ENCODE measurements at regions not wholly inside any gene's neighbourhood (a gene's known extent, or its start where the extent isn't known, plus 50 kb on each side); places are given as distances from the start of the nearest gene placed in this dataset.

DNA sequence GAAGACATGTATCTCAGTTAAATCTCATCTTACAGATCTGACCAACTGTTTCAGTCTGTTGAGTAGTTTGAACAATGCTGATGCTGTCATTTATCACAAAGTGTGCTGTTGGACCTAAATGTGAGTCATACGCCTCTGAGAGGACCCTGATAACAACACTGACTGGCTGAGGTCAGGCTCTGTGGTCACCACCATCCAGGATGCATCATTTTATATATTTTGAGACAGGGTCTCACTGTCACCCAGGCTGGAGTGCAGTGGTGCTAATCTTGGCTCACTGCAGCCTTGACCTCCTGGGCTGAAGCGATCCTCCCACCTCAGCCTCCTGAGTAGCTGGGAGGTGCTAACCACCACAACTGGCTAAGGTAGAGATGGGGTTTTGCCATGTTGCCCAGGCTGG, 181.0 kb upstream of the RGS6 start (continued):
- TF ChIP-seq, protein P1, sequence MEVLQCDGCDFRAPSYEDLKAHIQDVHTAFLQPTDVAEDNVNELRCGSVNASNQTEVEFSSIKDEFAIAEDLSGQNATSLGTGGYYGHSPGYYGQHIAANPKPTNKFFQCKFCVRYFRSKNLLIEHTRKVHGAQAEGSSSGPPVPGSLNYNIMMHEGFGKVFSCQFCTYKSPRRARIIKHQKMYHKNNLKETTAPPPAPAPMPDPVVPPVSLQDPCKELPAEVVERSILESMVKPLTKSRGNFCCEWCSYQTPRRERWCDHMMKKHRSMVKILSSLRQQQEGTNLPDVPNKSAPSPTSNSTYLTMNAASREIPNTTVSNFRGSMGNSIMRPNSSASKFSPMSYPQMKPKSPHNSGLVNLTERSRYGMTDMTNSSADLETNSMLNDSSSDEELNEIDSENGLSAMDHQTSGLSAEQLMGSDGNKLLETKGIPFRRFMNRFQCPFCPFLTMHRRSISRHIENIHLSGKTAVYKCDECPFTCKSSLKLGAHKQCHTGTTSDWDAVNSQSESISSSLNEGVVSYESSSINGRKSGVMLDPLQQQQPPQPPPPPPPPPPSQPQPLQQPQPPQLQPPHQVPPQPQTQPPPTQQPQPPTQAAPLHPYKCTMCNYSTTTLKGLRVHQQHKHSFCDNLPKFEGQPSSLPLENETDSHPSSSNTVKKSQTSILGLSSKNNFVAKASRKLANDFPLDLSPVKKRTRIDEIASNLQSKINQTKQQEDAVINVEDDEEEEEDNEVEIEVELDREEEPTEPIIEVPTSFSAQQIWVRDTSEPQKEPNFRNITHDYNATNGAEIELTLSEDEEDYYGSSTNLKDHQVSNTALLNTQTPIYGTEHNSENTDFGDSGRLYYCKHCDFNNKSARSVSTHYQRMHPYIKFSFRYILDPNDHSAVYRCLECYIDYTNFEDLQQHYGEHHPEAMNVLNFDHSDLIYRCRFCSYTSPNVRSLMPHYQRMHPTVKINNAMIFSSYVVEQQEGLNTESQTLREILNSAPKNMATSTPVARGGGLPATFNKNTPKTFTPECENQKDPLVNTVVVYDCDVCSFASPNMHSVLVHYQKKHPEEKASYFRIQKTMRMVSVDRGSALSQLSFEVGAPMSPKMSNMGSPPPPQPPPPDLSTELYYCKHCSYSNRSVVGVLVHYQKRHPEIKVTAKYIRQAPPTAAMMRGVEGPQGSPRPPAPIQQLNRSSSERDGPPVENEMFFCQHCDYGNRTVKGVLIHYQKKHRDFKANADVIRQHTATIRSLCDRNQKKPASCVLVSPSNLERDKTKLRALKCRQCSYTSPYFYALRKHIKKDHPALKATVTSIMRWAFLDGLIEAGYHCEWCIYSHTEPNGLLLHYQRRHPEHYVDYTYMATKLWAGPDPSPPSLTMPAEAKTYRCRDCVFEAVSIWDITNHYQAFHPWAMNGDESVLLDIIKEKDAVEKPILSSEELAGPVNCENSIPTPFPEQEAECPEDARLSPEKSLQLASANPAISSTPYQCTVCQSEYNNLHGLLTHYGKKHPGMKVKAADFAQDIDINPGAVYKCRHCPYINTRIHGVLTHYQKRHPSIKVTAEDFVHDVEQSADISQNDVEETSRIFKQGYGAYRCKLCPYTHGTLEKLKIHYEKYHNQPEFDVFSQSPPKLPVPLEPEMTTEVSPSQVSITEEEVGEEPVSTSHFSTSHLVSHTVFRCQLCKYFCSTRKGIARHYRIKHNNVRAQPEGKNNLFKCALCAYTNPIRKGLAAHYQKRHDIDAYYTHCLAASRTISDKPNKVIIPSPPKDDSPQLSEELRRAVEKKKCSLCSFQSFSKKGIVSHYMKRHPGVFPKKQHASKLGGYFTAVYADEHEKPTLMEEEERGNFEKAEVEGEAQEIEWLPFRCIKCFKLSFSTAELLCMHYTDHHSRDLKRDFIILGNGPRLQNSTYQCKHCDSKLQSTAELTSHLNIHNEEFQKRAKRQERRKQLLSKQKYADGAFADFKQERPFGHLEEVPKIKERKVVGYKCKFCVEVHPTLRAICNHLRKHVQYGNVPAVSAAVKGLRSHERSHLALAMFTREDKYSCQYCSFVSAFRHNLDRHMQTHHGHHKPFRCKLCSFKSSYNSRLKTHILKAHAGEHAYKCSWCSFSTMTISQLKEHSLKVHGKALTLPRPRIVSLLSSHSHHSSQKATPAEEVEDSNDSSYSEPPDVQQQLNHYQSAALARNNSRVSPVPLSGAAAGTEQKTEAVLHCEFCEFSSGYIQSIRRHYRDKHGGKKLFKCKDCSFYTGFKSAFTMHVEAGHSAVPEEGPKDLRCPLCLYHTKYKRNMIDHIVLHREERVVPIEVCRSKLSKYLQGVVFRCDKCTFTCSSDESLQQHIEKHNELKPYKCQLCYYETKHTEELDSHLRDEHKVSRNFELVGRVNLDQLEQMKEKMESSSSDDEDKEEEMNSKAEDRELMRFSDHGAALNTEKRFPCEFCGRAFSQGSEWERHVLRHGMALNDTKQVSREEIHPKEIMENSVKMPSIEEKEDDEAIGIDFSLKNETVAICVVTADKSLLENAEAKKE (CRISPR knock-in tag; IDR thresholded peaks at IDR 0.05), result no peak
- TF ChIP-seq ZNF331 (CRISPR knock-in tag; IDR thresholded peaks at IDR 0.05; ENCODE audit: low read depth) (no peak), EZH2 (IDR thresholded peaks at IDR 0.05; ENCODE audit: low read depth, unreplicated experiment) (no peak), ZNF114 (CRISPR knock-in tag; IDR thresholded peaks at IDR 0.05) (no peak)

- ATAC-seq, result no peak
- Histone ChIP-seq H3K36me3 (ENCODE audit: insufficient read depth) (no peaks in the 10 kb centered on the region), H2AFZ (peak overlapping the region; percentile 90), H3K79me2 (replicated peaks; ENCODE audit: insufficient read depth) (no peaks in the 10 kb centered on the region), H3K4me2 (0 out of 2 replicates have a peak overlapping the region, but pooled peaks have one; percentile 28), H3K4me1 (ENCODE audit: insufficient read depth) (no peaks in the 10 kb centered on the region), H3K4me3 (no peak overlapping the region), H3K27ac (ENCODE audit: low read depth) (no peak overlapping the region), H3K27me3 (ENCODE audit: insufficient read depth) (no peaks in the 10 kb centered on the region), H3F3A (replicated peaks; ENCODE audit: low read depth) (no peaks in the 10 kb centered on the region), H3K9me2 (ENCODE audit: insufficient read depth) (no peaks in the 10 kb centered on the region), H4K20me1 (replicated peaks; ENCODE audit: insufficient read depth) (no peaks in the 10 kb centered on the region)
- Mint-ChIP-seq H3K36me3 (ENCODE audit: low read depth) (peaks cover 14% of the 10 kb centered on the region), H3K4me3 (no peak overlapping the region), H3K27me3 (ENCODE audit: insufficient read depth, low read depth, poor library complexity) (peaks cover 4% of the 10 kb centered on the region), H3K27ac (no peak overlapping the region), H3K4me1 (peaks cover 14% of the 10 kb centered on the region), H3K9me3 (peaks cover 21% of the 10 kb centered on the region)
- TF ChIP-seq, protein P2, sequence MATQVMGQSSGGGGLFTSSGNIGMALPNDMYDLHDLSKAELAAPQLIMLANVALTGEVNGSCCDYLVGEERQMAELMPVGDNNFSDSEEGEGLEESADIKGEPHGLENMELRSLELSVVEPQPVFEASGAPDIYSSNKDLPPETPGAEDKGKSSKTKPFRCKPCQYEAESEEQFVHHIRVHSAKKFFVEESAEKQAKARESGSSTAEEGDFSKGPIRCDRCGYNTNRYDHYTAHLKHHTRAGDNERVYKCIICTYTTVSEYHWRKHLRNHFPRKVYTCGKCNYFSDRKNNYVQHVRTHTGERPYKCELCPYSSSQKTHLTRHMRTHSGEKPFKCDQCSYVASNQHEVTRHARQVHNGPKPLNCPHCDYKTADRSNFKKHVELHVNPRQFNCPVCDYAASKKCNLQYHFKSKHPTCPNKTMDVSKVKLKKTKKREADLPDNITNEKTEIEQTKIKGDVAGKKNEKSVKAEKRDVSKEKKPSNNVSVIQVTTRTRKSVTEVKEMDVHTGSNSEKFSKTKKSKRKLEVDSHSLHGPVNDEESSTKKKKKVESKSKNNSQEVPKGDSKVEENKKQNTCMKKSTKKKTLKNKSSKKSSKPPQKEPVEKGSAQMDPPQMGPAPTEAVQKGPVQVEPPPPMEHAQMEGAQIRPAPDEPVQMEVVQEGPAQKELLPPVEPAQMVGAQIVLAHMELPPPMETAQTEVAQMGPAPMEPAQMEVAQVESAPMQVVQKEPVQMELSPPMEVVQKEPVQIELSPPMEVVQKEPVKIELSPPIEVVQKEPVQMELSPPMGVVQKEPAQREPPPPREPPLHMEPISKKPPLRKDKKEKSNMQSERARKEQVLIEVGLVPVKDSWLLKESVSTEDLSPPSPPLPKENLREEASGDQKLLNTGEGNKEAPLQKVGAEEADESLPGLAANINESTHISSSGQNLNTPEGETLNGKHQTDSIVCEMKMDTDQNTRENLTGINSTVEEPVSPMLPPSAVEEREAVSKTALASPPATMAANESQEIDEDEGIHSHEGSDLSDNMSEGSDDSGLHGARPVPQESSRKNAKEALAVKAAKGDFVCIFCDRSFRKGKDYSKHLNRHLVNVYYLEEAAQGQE (IDR thresholded peaks at IDR 0.05; ENCODE audit: unreplicated experiment), result no peak
- TF ChIP-seq, protein P3, sequence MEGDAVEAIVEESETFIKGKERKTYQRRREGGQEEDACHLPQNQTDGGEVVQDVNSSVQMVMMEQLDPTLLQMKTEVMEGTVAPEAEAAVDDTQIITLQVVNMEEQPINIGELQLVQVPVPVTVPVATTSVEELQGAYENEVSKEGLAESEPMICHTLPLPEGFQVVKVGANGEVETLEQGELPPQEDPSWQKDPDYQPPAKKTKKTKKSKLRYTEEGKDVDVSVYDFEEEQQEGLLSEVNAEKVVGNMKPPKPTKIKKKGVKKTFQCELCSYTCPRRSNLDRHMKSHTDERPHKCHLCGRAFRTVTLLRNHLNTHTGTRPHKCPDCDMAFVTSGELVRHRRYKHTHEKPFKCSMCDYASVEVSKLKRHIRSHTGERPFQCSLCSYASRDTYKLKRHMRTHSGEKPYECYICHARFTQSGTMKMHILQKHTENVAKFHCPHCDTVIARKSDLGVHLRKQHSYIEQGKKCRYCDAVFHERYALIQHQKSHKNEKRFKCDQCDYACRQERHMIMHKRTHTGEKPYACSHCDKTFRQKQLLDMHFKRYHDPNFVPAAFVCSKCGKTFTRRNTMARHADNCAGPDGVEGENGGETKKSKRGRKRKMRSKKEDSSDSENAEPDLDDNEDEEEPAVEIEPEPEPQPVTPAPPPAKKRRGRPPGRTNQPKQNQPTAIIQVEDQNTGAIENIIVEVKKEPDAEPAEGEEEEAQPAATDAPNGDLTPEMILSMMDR (conservative IDR thresholded peaks at IDR 0.05; ENCODE audit: low read depth in 2 of 2), result no peak
- TF ChIP-seq STAT1 (IDR thresholded peaks at IDR 0.05; ENCODE audit: unreplicated experiment), result no peak
- TF ChIP-seq ZNF331 (CRISPR knock-in tag; IDR thresholded peaks at IDR 0.05; ENCODE audit: low read depth), result no peak
- no peak for TF ChIP-seq EZH2phosphoT487 (IDR thresholded peaks at IDR 0.05; ENCODE audit: unreplicated experiment)
- no peak for DNase-seq (ENCODE audit: low spot score)
Observed at GRCh38 chr14:71752111-71752738, 180.0 kb upstream of the RGS6 start.

All from GM23338 (cell line).